Right lobe of liver (tissue), 4 donors: ENCODE measurements at regions not wholly inside any gene's neighbourhood (a gene's known extent, or its start where the extent isn't known, plus 50 kb on each side); places are given as distances from the start of the nearest gene placed in this dataset.

ENCODE experiments used
- POLR2A ChIP-seq: fragments of 450-650 bp; IDR thresholded peaks from one replicate; pipeline ENCODE4 v1.6.1; 2017; ENCODE audit warnings: antibody characterized with exemption, mild to moderate bottlenecking
- TF ChIP-seq, protein P1 (sequence below), 4 donors: fragments of 200-600 bp in 3 of 4; fragments of 450-650 bp in 1 of 4; IDR thresholded peaks; one replicate each; pipeline versions ENCODE4 v1.5.1 to v1.8.0; 2016 to 2022; ENCODE audit warnings: antibody characterized with exemption in 4 of 4, mild to moderate bottlenecking in 2 of 4
- donor health status: DM: no; HTN: no; CAD: no.
- donor health status: DM: no; HTN: no; CAD: no.
- donor health status: DM: no; HTN: yes; CAD: no.

DNA sequence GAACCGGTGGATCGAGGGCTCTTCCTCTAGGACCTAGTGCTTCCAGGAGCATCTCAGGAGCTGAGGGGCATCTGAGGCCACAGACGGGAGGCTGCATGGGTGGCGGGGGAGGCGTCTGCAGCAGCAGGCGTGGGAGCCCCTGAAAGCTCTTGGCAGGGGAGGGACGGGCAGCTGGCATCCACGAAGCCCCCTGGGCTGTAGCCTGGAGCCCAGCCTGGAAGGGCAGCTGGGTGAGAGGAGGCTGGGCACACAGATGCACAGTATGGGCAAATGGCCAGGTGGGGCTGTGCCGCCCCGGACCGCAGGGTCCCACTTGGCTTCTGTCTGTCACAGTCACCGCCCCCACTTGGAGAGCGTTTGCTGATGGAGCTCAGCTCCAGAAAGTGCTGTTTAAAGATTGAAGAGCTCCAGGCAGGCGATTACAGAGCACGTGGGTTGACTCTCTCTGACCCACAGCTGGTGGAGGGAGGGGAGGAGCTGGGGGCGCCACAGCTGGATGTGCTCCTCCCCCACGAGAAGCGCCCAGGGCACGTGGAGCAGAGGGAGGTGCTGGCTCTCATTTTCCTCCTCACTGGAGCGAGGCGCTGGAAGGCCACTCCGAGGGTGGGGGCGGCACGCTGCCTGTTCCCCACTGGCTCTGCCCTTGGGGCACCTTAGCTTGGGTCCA lies 155.0 kb upstream of the C14orf180 start:
- no peak for TF ChIP-seq POLR2A
- TF ChIP-seq, protein P1, sequence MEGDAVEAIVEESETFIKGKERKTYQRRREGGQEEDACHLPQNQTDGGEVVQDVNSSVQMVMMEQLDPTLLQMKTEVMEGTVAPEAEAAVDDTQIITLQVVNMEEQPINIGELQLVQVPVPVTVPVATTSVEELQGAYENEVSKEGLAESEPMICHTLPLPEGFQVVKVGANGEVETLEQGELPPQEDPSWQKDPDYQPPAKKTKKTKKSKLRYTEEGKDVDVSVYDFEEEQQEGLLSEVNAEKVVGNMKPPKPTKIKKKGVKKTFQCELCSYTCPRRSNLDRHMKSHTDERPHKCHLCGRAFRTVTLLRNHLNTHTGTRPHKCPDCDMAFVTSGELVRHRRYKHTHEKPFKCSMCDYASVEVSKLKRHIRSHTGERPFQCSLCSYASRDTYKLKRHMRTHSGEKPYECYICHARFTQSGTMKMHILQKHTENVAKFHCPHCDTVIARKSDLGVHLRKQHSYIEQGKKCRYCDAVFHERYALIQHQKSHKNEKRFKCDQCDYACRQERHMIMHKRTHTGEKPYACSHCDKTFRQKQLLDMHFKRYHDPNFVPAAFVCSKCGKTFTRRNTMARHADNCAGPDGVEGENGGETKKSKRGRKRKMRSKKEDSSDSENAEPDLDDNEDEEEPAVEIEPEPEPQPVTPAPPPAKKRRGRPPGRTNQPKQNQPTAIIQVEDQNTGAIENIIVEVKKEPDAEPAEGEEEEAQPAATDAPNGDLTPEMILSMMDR (IDR thresholded peaks at IDR 0.05), result no peak
